ENCODE measurements at regions not wholly inside any gene's neighbourhood (a gene's known extent, or its start where the extent isn't known, plus 50 kb on each side); places are given as distances from the start of the nearest gene placed in this dataset.

DNA sequence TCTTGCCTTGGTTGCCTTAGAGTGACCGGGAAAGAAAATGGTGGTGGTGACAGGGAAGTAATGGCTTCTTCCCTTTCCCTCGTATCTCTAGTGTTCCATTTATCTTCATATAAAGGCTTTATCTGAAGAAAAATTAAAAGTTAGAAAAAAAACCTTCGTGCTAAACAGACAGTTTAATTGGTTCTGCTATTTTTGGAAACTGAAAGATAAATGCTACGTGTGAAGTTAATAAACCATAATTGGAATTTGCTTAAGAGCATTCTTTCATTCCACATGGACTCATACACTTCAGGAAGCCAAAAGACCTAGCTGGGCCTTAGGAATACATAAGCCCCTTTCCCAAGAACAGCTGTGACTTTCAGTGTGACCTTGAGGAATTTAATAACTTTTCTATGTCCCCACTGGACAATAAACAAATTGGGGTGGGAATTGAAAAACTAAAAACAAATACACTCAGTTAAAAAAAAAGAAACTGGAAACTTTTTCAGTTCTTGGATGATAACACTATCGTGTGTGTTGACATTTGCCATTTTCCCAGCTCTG lies 818.8 kb upstream of the WWC1 start:
- Mint-ChIP-seq H3K9me3 (no peaks in the 10 kb centered on the region), H3K4me3 (no peak overlapping the region), H3K27ac (no peak overlapping the region), H3K27me3 (ENCODE audit: insufficient read depth) (no peaks in the 10 kb centered on the region), H3K36me3 (ENCODE audit: low read depth) (no peaks in the 10 kb centered on the region), H3K4me1 (no peaks in the 10 kb centered on the region)
- no peaks in the 10 kb centered on the region for H3K36me3 ChIP-seq (ENCODE audit: control insufficient read depth, insufficient read depth, low read length)
- H3K9ac ChIP-seq (ENCODE audit: extremely low read depth, low read length, poor library complexity, severe bottlenecking): no peak overlapping the region
- 80 to 96% methylated on average over 1 to 5 of the region's 5 CpGs for WGBS, 2 experiments (ENCODE audit: insufficient coverage in 1 of 2, insufficient read length in 1 of 2)
- TF ChIP-seq, protein P1, sequence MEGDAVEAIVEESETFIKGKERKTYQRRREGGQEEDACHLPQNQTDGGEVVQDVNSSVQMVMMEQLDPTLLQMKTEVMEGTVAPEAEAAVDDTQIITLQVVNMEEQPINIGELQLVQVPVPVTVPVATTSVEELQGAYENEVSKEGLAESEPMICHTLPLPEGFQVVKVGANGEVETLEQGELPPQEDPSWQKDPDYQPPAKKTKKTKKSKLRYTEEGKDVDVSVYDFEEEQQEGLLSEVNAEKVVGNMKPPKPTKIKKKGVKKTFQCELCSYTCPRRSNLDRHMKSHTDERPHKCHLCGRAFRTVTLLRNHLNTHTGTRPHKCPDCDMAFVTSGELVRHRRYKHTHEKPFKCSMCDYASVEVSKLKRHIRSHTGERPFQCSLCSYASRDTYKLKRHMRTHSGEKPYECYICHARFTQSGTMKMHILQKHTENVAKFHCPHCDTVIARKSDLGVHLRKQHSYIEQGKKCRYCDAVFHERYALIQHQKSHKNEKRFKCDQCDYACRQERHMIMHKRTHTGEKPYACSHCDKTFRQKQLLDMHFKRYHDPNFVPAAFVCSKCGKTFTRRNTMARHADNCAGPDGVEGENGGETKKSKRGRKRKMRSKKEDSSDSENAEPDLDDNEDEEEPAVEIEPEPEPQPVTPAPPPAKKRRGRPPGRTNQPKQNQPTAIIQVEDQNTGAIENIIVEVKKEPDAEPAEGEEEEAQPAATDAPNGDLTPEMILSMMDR (conservative IDR thresholded peaks at IDR 0.05): no peak
- H3K27me3 ChIP-seq (ENCODE audit: control insufficient read depth, insufficient read depth, low read length, poor library complexity, severe bottlenecking): no peaks in the 10 kb centered on the region
- no peaks in the 10 kb centered on the region for H3K9me3 ChIP-seq (ENCODE audit: control insufficient read depth, low read length)
- no peaks in the 10 kb centered on the region for H3K4me1 ChIP-seq (ENCODE audit: control insufficient read depth, insufficient read depth, low read length)
- H3K4me3 ChIP-seq (ENCODE audit: low read length): no peak overlapping the region
- no peak for DNase-seq
- no peak overlapping the region for H3K27ac ChIP-seq (ENCODE audit: low read depth, low read length)

DNA sequence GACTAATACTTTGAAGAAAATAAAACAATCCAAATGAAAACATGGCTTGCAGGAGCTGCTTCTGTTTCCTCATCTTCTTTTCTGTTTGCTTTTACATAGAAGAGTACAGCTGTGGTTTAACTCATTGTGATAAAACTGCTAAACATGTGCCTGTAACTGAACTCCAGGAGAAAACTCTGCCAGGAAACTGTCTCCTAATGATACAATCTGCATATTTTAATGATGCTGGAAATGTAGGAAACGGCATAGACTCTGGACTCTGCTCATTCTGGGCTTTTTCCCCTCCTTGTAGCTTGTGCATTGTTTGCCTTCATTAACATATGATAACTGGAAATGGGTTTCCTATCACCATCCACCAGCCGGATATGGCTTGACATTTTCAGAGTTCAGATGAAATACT lies 813.3 kb upstream of the WWC1 start:
- no peaks in the 10 kb centered on the region for H3K36me3 ChIP-seq (ENCODE audit: control insufficient read depth, insufficient read depth, low read length)
- TF ChIP-seq, protein P1 (conservative IDR thresholded peaks at IDR 0.05): no peak
- H3K4me3 ChIP-seq (ENCODE audit: low read length): no peak overlapping the region
- Mint-ChIP-seq H3K4me3 (no peak overlapping the region), H3K9me3 (no peaks in the 10 kb centered on the region), H3K4me1 (no peaks in the 10 kb centered on the region), H3K27ac (no peak overlapping the region), H3K36me3 (ENCODE audit: low read depth) (no peaks in the 10 kb centered on the region), H3K27me3 (ENCODE audit: insufficient read depth) (no peaks in the 10 kb centered on the region)
- H3K9ac ChIP-seq (ENCODE audit: extremely low read depth, low read length, poor library complexity, severe bottlenecking): no peak overlapping the region
- WGBS, 2 experiments (ENCODE audit: insufficient coverage in 1 of 2, insufficient read length in 1 of 2): 85 to 100% methylated on average over 1 to 2 of the region's 2 CpGs
- no peak for DNase-seq
- no peaks in the 10 kb centered on the region for H3K4me1 ChIP-seq (ENCODE audit: control insufficient read depth, insufficient read depth, low read length)
- H3K9me3 ChIP-seq (ENCODE audit: control insufficient read depth, low read length): no peaks in the 10 kb centered on the region
- no peak overlapping the region for H3K27ac ChIP-seq (ENCODE audit: low read depth, low read length)
- H3K27me3 ChIP-seq (ENCODE audit: control insufficient read depth, insufficient read depth, low read length, poor library complexity, severe bottlenecking): no peaks in the 10 kb centered on the region

DNA sequence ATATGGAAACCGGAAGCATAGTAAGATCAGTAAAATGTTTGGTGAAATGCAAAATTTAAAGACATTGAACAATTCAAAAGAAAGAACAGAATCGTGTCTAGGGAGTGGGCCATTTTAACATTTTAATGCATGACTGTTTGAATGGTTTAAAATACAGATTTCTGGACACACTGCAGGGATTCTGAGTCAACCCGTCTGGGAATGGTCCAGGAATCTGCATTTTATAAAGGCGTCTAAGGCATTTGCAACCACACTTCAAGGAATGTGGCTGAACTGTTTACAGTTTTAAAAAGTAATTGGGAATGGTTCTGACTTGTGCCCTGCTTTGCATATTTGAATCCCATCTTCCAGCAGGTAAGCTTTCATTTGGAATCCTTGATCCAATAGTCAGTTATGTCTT lies 811.7 kb upstream of the WWC1 start:
- Histone ChIP-seq H3K9ac (ENCODE audit: extremely low read depth, low read length, poor library complexity, severe bottlenecking) (no peak overlapping the region), H3K27ac (ENCODE audit: low read depth, low read length) (no peak overlapping the region), H3K27me3 (ENCODE audit: control insufficient read depth, insufficient read depth, low read length, poor library complexity, severe bottlenecking) (no peaks in the 10 kb centered on the region), H3K36me3 (ENCODE audit: control insufficient read depth, insufficient read depth, low read length) (no peaks in the 10 kb centered on the region), H3K4me3 (ENCODE audit: low read length) (no peak overlapping the region), H3K9me3 (ENCODE audit: control insufficient read depth, low read length) (no peaks in the 10 kb centered on the region), H3K4me1 (ENCODE audit: control insufficient read depth, insufficient read depth, low read length) (no peaks in the 10 kb centered on the region)
- TF ChIP-seq, protein P1 (conservative IDR thresholded peaks at IDR 0.05): no peak
- no peak overlapping the region for H3K4me3 Mint-ChIP-seq
- no peaks in the 10 kb centered on the region for H3K4me1 Mint-ChIP-seq
- no peaks in the 10 kb centered on the region for H3K9me3 Mint-ChIP-seq
- H3K27ac Mint-ChIP-seq: no peak overlapping the region
- WGBS, 2 experiments (ENCODE audit: insufficient coverage in 1 of 2, insufficient read length in 1 of 2): 86 to 90% methylated on average over 4 of the region's 4 CpGs
- no peaks in the 10 kb centered on the region for H3K27me3 Mint-ChIP-seq (ENCODE audit: insufficient read depth)
- no peak for DNase-seq
- no peaks in the 10 kb centered on the region for H3K36me3 Mint-ChIP-seq (ENCODE audit: low read depth)

All from endodermal cell (in vitro differentiated cells).